ENCODE measurements at regions not wholly inside any gene's neighbourhood (a gene's known extent, or its start where the extent isn't known, plus 50 kb on each side); places are given as distances from the start of the nearest gene placed in this dataset.

- DNase-seq (ENCODE audit: low spot score) = no peak
- no peak overlapping the region for H3K4me3 ChIP-seq
These were observed 241.8 kb downstream of the TTLL7 start for GRCh38 chr1:83756984-83757717.

GRCh38 chr1:83751602-83752001, 247.3 kb downstream of the TTLL7 start:
- no peak overlapping the region for H3K4me3 ChIP-seq
- DNase-seq (ENCODE audit: low spot score) = no peak
- H3K27ac ChIP-seq = no peak overlapping the region
- TF ChIP-seq, protein P1, sequence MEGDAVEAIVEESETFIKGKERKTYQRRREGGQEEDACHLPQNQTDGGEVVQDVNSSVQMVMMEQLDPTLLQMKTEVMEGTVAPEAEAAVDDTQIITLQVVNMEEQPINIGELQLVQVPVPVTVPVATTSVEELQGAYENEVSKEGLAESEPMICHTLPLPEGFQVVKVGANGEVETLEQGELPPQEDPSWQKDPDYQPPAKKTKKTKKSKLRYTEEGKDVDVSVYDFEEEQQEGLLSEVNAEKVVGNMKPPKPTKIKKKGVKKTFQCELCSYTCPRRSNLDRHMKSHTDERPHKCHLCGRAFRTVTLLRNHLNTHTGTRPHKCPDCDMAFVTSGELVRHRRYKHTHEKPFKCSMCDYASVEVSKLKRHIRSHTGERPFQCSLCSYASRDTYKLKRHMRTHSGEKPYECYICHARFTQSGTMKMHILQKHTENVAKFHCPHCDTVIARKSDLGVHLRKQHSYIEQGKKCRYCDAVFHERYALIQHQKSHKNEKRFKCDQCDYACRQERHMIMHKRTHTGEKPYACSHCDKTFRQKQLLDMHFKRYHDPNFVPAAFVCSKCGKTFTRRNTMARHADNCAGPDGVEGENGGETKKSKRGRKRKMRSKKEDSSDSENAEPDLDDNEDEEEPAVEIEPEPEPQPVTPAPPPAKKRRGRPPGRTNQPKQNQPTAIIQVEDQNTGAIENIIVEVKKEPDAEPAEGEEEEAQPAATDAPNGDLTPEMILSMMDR (IDR thresholded peaks at IDR 0.05) = no peak

More at GRCh38 chr1:83756984-83757717, 241.8 kb downstream of the TTLL7 start:
- H3K27ac ChIP-seq = no peak overlapping the region
- TF ChIP-seq, protein P1 (IDR thresholded peaks at IDR 0.05) = no peak

DNA sequence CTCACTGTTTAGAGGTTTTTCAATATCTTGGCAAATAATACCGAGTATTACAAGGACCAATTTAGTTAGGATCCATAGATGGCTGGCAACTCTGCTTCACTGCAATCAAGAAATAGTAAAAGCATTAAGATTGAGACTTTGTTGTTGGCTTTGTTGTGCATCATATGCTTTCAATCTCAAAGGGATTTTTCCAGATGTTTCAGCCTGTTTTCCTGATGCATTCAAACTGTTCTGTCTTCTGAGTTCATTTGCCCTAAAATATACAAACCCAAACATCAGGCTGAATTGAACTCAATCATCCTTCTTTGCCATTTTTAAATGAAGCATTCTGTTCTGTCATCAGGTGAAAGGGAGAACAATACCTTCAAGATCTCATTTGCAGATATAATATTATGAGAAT, 248.7 kb downstream of the TTLL7 start:
- no peak overlapping the region for H3K4me3 ChIP-seq
- no peak for DNase-seq (ENCODE audit: low spot score)
- TF ChIP-seq, protein P1 (IDR thresholded peaks at IDR 0.05) = no peak
- no peak overlapping the region for H3K27ac ChIP-seq

GRCh38 chr1:83747853-83748482, 251.0 kb downstream of the TTLL7 start:
- no peak for DNase-seq (ENCODE audit: low spot score)
- H3K4me3 ChIP-seq = no peak overlapping the region
- TF ChIP-seq, protein P1 (IDR thresholded peaks at IDR 0.05) = no peak
- H3K27ac ChIP-seq = no peak overlapping the region

DNA sequence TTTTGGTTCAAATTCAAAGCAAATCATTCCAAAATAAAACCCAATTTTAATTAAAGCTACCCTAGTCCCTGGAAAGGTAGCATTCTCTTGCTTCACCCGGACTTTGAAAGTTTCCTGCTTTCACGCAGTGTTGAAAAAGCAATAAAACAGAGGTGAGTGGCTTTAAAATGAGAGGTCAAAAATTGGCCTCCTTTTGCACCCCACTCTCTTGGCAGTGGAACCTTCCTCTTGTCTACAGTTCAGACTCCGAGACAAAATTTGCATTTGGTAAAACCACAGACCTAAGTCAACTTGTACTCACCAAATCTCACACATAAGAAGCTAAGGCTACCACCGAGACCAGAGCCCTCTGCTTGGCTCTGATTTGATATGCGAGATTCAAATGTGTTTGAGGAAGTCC, 252.7 kb downstream of the TTLL7 start:
- Histone ChIP-seq H3K27ac (no peak overlapping the region), H3K4me3 (no peak overlapping the region)
- TF ChIP-seq, protein P1 (IDR thresholded peaks at IDR 0.05) = no peak
- DNase-seq (ENCODE audit: low spot score) = no peak

DNA sequence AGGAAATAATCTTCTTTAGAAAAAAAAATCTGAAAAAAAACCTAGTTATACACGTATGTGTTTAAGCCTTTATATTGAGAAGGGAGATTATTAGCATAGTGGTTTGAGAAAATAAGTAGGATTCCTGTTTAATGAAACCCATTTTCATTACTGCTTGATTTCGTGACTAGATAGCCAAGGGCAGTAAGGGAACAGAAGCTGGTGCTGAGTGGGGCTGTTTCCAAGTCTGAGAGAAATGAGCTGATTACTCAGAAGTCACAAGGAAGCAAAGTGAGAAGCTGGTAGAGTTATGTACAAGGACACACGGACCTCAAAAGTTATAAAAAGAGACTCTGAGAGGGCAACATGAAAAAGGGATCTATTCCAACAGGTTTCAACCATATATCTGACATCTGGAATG, 256.5 kb downstream of the TTLL7 start:
- Histone ChIP-seq H3K4me3 (no peak overlapping the region), H3K27ac (no peak overlapping the region)
- TF ChIP-seq, protein P1 (IDR thresholded peaks at IDR 0.05) = no peak
- DNase-seq (ENCODE audit: low spot score) = no peak

DNA sequence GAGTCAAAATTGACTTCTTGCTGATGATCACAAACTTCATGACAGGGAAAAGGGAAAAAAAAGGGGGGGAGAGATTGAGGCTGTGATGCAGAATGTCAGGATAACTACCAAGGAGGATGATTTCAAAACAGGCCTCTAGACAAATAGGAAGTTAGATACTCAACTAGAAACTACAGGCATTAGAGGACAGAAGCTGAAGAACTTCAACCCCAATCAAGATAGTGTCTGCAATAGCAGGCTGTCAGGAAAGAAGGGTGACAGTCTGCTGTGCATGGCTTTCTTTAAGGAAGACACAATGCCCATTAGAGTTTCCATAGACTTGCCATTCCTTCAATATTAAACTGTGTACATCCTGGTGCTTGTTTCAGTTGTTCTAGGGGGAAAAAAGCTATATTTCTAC, 257.2 kb downstream of the TTLL7 start:
- no peak overlapping the region for H3K4me3 ChIP-seq
- TF ChIP-seq, protein P1 (IDR thresholded peaks at IDR 0.05) = no peak
- DNase-seq (ENCODE audit: low spot score) = no peak
- H3K27ac ChIP-seq = no peak overlapping the region

All from coronary artery (tissue), 2 donors.